GM12891 (cell line): ENCODE measurements at regions not wholly inside any gene's neighbourhood (a gene's known extent, or its start where the extent isn't known, plus 50 kb on each side); places are given as distances from the start of the nearest gene placed in this dataset.

Experiments
- PAX5 ChIP-seq: IDR thresholded peaks from 2 replicates; pipeline ENCODE4 v1.6.1; 2011; ENCODE audit warnings: low read length, moderate library complexity, mild to moderate bottlenecking; ENCODE audit not compliant: insufficient read depth, severe bottlenecking
- POLR2A ChIP-seq: IDR thresholded peaks from 2 replicates; pipeline ENCODE4 v1.6.1; 2011; ENCODE audit warnings: low read depth, low read length, control low read depth
- POLR2AphosphoS5 ChIP-seq: IDR thresholded peaks from 2 replicates; pipeline ENCODE4 v1.6.1; 2011; ENCODE audit warnings: low read depth, low read length, control low read depth
- POU2F2 ChIP-seq: IDR thresholded peaks from 2 replicates; pipeline ENCODE4 v1.6.1; 2011; ENCODE audit warnings: low read depth, mild to moderate bottlenecking, control low read depth, low read length, moderate library complexity
- SPI1 ChIP-seq: IDR thresholded peaks from 2 replicates; pipeline ENCODE4 v1.6.1; 2011; ENCODE audit warnings: low read depth, low read length, control low read depth
- TAF1 ChIP-seq: IDR thresholded peaks from 2 replicates; pipeline ENCODE4 v1.6.1; 2011; ENCODE audit warnings: low read depth, low read length, control low read depth

DNA sequence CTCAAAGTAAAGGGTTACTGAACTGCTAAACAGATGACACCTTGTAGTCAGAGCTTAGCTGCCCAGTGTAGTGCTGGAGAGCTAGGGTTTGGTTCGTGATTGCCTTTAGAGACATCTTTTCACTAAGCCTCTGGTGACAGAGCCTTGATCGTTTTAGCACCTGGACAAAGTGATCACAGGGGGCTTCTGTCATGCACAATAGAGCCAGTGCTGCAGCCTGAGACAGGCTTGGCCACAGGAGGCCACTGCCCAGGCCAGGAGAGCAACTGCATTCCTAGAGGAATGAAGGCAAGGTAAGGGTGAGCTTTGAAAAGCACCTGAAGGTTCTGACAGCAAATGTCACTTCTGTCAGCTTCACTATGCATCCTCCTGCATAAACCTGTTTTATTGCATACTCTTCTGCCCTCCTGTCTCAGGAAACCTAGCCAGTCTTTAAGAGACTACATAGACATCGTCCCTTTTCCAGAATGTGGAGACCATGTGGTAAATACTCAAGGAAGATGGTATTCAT is 122.9 kb downstream of the NPY start:
- TF ChIP-seq POLR2A (no peak), TAF1 (no peak), POLR2AphosphoS5 (no peak), POU2F2 (no peak), SPI1 (no peak), PAX5 (no peak)
